SK-N-SH (cell line): ENCODE measurements at regions not wholly inside any gene's neighbourhood (a gene's known extent, or its start where the extent isn't known, plus 50 kb on each side); places are given as distances from the start of the nearest gene placed in this dataset.

ENCODE experiments used
- EP300 ChIP-seq, 2 experiments: IDR thresholded peaks; 2 replicates each; pipeline versions ENCODE4 v1.4.0 to v1.6.1; 2012; ENCODE audit warnings: borderline replicate concordance in 1 of 2, low read depth in 1 of 2, low read length in 1 of 2
- EZH2phosphoT487 ChIP-seq: fragments of 200-600 bp; sonication (generic); IDR thresholded peaks from 2 replicates; pipeline ENCODE4 v1.6.1; 2017; ENCODE audit warnings: low read depth, mixed run types, mild to moderate bottlenecking, antibody characterized with exemption, moderate library complexity, borderline replicate concordance
- FOXJ3 ChIP-seq: sonication (generic); formaldehyde crosslinking; IDR thresholded peaks from 2 replicates; pipeline ENCODE4 v1.5.1; 2020; ENCODE audit warnings: mild to moderate bottlenecking, missing genetic modification reagents
- JUND ChIP-seq: IDR thresholded peaks from 2 replicates; pipeline ENCODE4 v1.4.0; 2012
- POLR2AphosphoS5 ChIP-seq: IDR thresholded peaks from 2 replicates; pipeline ENCODE4 v1.6.1; 2012; ENCODE audit warnings: low read depth, low read length
- RAD21 ChIP-seq: IDR thresholded peaks from 2 replicates; pipeline ENCODE4 v1.6.1; 2012; ENCODE audit warnings: mild to moderate bottlenecking, low read length
- SMC3 ChIP-seq: IDR thresholded peaks from 2 replicates; pipeline ENCODE4 v1.6.1; 2012; ENCODE audit warnings: low read depth, low read length, improper control_type of control experiment
- TAF1 ChIP-seq: IDR thresholded peaks from 2 replicates; pipeline ENCODE4 v1.6.1; 2012; ENCODE audit warnings: low read depth, mild to moderate bottlenecking, low read length, moderate library complexity, borderline replicate concordance
- TCF12 ChIP-seq: IDR thresholded peaks from 2 replicates; pipeline ENCODE4 v1.4.0; 2012
- TF ChIP-seq, protein P1 (sequence below): fragments of 200-600 bp; sonication (generic); IDR thresholded peaks from 2 replicates; pipeline ENCODE4 v1.6.1; 2017; ENCODE audit warnings: antibody characterized with exemption, mild to moderate bottlenecking, moderate library complexity

DNA sequence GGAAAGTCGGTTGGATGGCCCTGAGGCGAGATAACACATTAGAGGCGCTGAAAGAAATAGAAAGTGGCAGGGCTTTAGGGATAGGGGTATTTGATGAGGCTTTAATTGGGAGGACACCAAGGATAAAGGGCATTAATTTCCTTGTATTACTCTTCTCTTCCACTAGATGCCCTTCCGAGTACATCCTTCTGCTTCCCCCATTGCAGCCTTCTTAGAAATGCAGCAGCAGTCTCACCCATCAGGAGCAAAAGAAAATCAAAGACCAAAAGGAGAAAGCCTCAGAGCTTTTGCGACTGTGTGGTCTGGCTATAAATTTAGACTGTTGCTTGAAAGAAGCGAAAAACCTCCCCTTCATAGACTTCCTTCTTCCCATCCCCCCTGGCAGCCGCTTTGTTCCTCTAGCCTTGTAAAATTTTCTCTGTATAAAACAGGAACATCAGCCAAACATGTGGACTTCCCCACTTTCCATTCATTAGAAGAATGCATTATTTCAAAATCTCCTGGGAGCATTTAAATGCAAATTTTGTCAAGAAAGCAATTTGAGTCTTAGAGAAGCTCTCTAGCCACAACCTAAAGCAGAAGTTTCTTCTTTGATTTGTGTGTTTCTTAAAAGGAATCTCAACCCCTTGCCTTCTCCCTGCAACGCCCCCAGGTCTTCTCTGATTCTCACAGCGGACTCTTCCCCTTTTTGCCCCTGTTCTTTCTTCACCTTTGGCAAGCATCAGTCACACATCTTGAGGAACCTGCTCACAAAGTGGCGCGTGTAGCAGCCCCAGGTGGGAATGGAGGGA, 76.6 kb downstream of the NDUFS5 start:
- TF ChIP-seq TCF12: no peak
- TF ChIP-seq SMC3: peak; percentile 89
- no peak for TF ChIP-seq POLR2AphosphoS5
- TF ChIP-seq, protein P1, sequence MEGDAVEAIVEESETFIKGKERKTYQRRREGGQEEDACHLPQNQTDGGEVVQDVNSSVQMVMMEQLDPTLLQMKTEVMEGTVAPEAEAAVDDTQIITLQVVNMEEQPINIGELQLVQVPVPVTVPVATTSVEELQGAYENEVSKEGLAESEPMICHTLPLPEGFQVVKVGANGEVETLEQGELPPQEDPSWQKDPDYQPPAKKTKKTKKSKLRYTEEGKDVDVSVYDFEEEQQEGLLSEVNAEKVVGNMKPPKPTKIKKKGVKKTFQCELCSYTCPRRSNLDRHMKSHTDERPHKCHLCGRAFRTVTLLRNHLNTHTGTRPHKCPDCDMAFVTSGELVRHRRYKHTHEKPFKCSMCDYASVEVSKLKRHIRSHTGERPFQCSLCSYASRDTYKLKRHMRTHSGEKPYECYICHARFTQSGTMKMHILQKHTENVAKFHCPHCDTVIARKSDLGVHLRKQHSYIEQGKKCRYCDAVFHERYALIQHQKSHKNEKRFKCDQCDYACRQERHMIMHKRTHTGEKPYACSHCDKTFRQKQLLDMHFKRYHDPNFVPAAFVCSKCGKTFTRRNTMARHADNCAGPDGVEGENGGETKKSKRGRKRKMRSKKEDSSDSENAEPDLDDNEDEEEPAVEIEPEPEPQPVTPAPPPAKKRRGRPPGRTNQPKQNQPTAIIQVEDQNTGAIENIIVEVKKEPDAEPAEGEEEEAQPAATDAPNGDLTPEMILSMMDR: peak; percentile 74
- TF ChIP-seq EP300 (IDR thresholded peaks at IDR 0.05; ENCODE audit: borderline replicate concordance in 1 of 2, low read depth in 1 of 2, low read length in 1 of 2): 0 out of 4 replicates have a peak, but pooled peaks of 1 of the 2 experiments have one; percentile 11
- no peak for TF ChIP-seq EZH2phosphoT487
- TF ChIP-seq FOXJ3 (CRISPR knock-in tag): no peak
- TF ChIP-seq TAF1: no peak
- TF ChIP-seq RAD21: peak; percentile 98
- TF ChIP-seq JUND: no peak
